DND-41 (cell line): ENCODE measurements at regions not wholly inside any gene's neighbourhood (a gene's known extent, or its start where the extent isn't known, plus 50 kb on each side); places are given as distances from the start of the nearest gene placed in this dataset.

Experiments used
- ATAC-seq: fragments of 200-7000 bp; cut with Tn5 transposase; 3 replicates; pipeline ENCODE4 v1.9.1; 2021; ENCODE audit warnings: low read depth; ENCODE audit not compliant: insufficient read depth
- DNase-seq: peaks from one replicate; pipeline ENCODE4 v3.0.0-alpha.2; 2020
- H2AFZ ChIP-seq: 2 replicates; pipeline ENCODE4 v1.6.0; 2012; ENCODE audit warnings: low read depth, low read length
- H3K27ac ChIP-seq: 2 replicates; pipeline ENCODE4 v1.5.1; 2012; ENCODE audit warnings: low read length, inconsistent platforms
- H3K27me3 ChIP-seq: fragments of 200-600 bp; sonication (generic); 2 replicates; pipeline ENCODE4 v1.6.0; 2012; ENCODE audit warnings: low read length, mild to moderate bottlenecking, inconsistent platforms; ENCODE audit not compliant: insufficient read depth, poor library complexity
- H3K36me3 ChIP-seq: 2 replicates; pipeline ENCODE4 v1.5.1; 2012; ENCODE audit warnings: low read length, inconsistent platforms; ENCODE audit not compliant: insufficient read depth
- H3K4me1 ChIP-seq: 2 replicates; pipeline ENCODE4 v1.5.1; 2012; ENCODE audit warnings: mild to moderate bottlenecking, low read length; ENCODE audit not compliant: insufficient read depth
- H3K4me2 ChIP-seq: 2 replicates; pipeline ENCODE4 v1.6.0; 2012; ENCODE audit warnings: mild to moderate bottlenecking, moderate library complexity, low read length, inconsistent platforms; ENCODE audit not compliant: insufficient read depth
- H3K4me3 ChIP-seq, 2 experiments: fragments of 200-600 bp in 1 of 2; shearing (Covaris generic) in 1 of 2; 2 replicates each; pipeline ENCODE4 v1.5.1; 2012 to 2016; ENCODE audit warnings: inconsistent platforms in 2 of 2, low read length in 2 of 2, mild to moderate bottlenecking in 2 of 2, low read depth in 1 of 2, moderate library complexity in 1 of 2
- H3K79me2 ChIP-seq: 2 replicates; pipeline ENCODE4 v1.6.0; 2012; ENCODE audit warnings: low read length, inconsistent platforms; ENCODE audit not compliant: insufficient read depth
- H3K9ac ChIP-seq: 2 replicates; pipeline ENCODE4 v1.6.0; 2012; ENCODE audit warnings: low read depth, mild to moderate bottlenecking, inconsistent platforms, low read length, moderate library complexity
- H3K9me3 ChIP-seq: 2 replicates; pipeline ENCODE4 v1.5.1; 2012; ENCODE audit warnings: low read length, moderate library complexity, mild to moderate bottlenecking, inconsistent platforms; ENCODE audit not compliant: insufficient read depth, severe bottlenecking
- H4K20me1 ChIP-seq: 2 replicates; pipeline ENCODE4 v1.6.0; 2012; ENCODE audit warnings: low read length; ENCODE audit not compliant: insufficient read depth
- CTCF ChIP-seq: IDR thresholded peaks from 2 replicates; pipeline ENCODE4 v1.5.1; 2012; ENCODE audit warnings: borderline replicate concordance, low read length, moderate library complexity, mild to moderate bottlenecking; ENCODE audit not compliant: poor library complexity, severe bottlenecking; ENCODE audit errors: extremely low read depth
- EZH2 ChIP-seq: IDR thresholded peaks from 3 replicates; pipeline ENCODE4 v1.6.1; 2012; ENCODE audit warnings: borderline replicate concordance, low read depth, mild to moderate bottlenecking, moderate library complexity, low read length, inconsistent platforms; ENCODE audit not compliant: severe bottlenecking

DNA sequence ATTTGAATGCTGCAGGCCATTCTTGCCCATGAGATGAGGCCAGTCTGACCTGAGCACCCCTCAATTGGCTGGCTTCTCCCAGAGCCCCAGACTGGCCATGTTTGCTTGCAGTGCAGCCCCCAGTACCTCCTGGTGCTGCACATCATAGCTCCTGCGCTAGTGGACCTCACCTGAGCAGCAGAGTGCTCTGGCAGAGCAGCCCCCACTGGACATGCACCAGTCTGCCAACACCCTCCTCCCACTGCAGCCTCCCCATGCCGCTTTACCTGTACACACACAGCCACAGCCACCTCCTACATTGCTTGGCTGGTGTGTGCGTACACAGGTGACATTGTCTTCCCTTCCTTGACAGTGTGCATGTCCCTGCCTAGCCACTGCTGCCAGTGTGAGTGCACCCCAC, 940.2 kb downstream of the EFNA5 start:
- peaks cover 4% of the 10 kb centered on the region for H3K9me3 ChIP-seq
- H3K4me1 ChIP-seq: no peaks in the 10 kb centered on the region
- no peak overlapping the region for H3K9ac ChIP-seq
- H3K36me3 ChIP-seq: no peaks in the 10 kb centered on the region
- H3K79me2 ChIP-seq: no peaks in the 10 kb centered on the region
- no peak for DNase-seq
- ATAC-seq: no peak
- no peak overlapping the region for H2AFZ ChIP-seq
- H3K27me3 ChIP-seq: no peaks in the 10 kb centered on the region
- H4K20me1 ChIP-seq: no peaks in the 10 kb centered on the region
- TF ChIP-seq EZH2 (no peak), CTCF (no peak)
- no peak overlapping the region for H3K4me2 ChIP-seq
- H3K27ac ChIP-seq: no peak overlapping the region
- H3K4me3 ChIP-seq: no peak overlapping the region

GRCh38 chr5:106728208-106728607, 942.5 kb downstream of the EFNA5 start:
- H3K4me1 ChIP-seq: no peaks in the 10 kb centered on the region
- no peak overlapping the region for H2AFZ ChIP-seq
- DNase-seq (no peak), ATAC-seq (no peak)
- no peaks in the 10 kb centered on the region for H3K36me3 ChIP-seq
- H3K27ac ChIP-seq: no peak overlapping the region
- no peaks in the 10 kb centered on the region for H3K79me2 ChIP-seq
- H3K4me3 ChIP-seq: no peak overlapping the region
- H3K27me3 ChIP-seq: no peaks in the 10 kb centered on the region
- H3K9ac ChIP-seq: no peak overlapping the region
- H4K20me1 ChIP-seq: no peaks in the 10 kb centered on the region
- peaks cover 4% of the 10 kb centered on the region for H3K9me3 ChIP-seq
- TF ChIP-seq EZH2 (no peak), CTCF (no peak)
- no peak overlapping the region for H3K4me2 ChIP-seq

- Histone ChIP-seq H3K9ac (no peak overlapping the region), H3K4me3 (no peak overlapping the region), H3K9me3 (peaks cover 4% of the 10 kb centered on the region), H3K27me3 (no peaks in the 10 kb centered on the region), H2AFZ (no peak overlapping the region), H3K36me3 (no peaks in the 10 kb centered on the region), H3K27ac (no peak overlapping the region), H4K20me1 (no peaks in the 10 kb centered on the region), H3K79me2 (no peaks in the 10 kb centered on the region), H3K4me2 (no peak overlapping the region), H3K4me1 (no peaks in the 10 kb centered on the region)
- ATAC-seq (no peak), DNase-seq (no peak)
- TF ChIP-seq CTCF (no peak), EZH2 (no peak)
These were observed 943.7 kb downstream of the EFNA5 start for GRCh38 chr5:106727071-106727470.

DNA sequence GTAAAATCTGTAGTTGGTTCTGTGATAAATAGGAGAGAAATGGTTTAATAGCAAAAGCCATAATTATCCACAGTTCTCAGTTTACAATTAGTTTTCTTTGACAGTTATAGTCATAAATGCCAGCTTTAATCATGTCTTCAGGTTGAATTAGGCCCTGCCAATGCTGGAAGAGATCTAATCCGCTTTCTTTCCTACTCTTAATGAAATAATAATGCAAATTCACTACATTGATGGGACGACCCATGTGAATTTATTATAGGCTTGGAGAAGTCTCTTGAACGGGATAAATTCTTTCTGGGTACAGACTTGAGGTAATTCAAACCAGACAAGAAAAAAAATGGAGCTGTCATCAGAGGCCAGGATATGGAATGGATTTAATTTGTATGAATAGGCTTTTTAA, 950.4 kb downstream of the EFNA5 start:
- no peak overlapping the region for H3K9ac ChIP-seq
- H3K4me1 ChIP-seq: no peaks in the 10 kb centered on the region
- H4K20me1 ChIP-seq: no peaks in the 10 kb centered on the region
- H3K79me2 ChIP-seq: no peaks in the 10 kb centered on the region
- no peaks in the 10 kb centered on the region for H3K9me3 ChIP-seq
- no peak overlapping the region for H3K4me3 ChIP-seq
- DNase-seq (no peak), ATAC-seq (no peak)
- H3K27ac ChIP-seq: no peak overlapping the region
- H3K27me3 ChIP-seq: no peaks in the 10 kb centered on the region
- H3K36me3 ChIP-seq: no peaks in the 10 kb centered on the region
- H3K4me2 ChIP-seq: no peak overlapping the region
- no peak overlapping the region for H2AFZ ChIP-seq
- TF ChIP-seq CTCF (no peak), EZH2 (no peak)
